AG04450 (cell line): ENCODE measurements at regions not wholly inside any gene's neighbourhood (a gene's known extent, or its start where the extent isn't known, plus 50 kb on each side); places are given as distances from the start of the nearest gene placed in this dataset.

ENCODE experiments used
- CTCF ChIA-PET: fragments of 300-600, 350-600 bp; formaldehyde crosslinking; extraction: SDS; loops from one replicate; lab custom pipeline; 2022; ENCODE audit warnings: antibody characterized with exemption, inconsistent platforms; lab: Charles Lee
- POLR2A ChIA-PET: fragments of 350-600 bp; formaldehyde crosslinking; extraction: SDS; loops from one replicate; lab custom pipeline; 2021; ENCODE audit warnings: antibody characterized with exemption, inconsistent platforms; lab: Yijun Ruan, JAX
- DNase-seq: peaks from one replicate; pipeline ENCODE4 v3.0.0-alpha.2; 2011; ENCODE audit warnings: low read depth, low spot score
- H3K27ac ChIP-seq: one replicate; pipeline ENCODE4 v1.5.1; 2012; ENCODE audit warnings: low read depth, low read length, control low read depth
- H3K27me3 ChIP-seq: one replicate; pipeline ENCODE4 v1.6.0; 2012; ENCODE audit warnings: low read length; ENCODE audit not compliant: control insufficient read depth, insufficient read depth
- H3K4me3 ChIP-seq: 2 replicates; pipeline ENCODE4 v1.5.1; 2011; ENCODE audit warnings: mild to moderate bottlenecking, low read depth, low read length, control low read depth
- H3K9me3 ChIP-seq: 2 replicates; pipeline ENCODE4 v1.5.1; 2012; ENCODE audit warnings: low read length; ENCODE audit not compliant: control insufficient read depth, insufficient read depth
- TF ChIP-seq, protein P1 (sequence below): IDR thresholded peaks from 2 replicates; pipeline ENCODE4 v1.5.1; 2011; ENCODE audit warnings: low read depth, low read length, control low read depth, inconsistent platforms

DNA sequence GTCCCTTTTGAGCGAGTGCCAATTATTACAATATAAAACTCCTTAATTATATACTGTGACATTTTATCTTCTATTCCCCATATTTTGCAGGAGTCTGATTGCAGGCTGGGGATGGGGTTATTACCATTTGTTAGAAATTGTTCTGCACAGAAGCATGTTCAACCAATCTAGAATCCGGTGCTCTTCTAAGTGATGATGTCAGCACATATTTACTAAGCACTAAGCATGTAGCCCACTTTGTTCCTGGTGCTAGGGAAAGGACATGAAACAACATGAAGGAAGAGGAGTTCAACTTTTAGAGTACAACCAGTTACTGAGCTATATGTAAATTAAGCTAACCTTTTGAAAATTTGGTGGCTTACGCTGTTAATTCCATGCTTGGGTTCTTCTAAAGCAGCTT is 52.8 kb upstream of the IL1RAPL2 start:
- TF ChIP-seq, protein P1, sequence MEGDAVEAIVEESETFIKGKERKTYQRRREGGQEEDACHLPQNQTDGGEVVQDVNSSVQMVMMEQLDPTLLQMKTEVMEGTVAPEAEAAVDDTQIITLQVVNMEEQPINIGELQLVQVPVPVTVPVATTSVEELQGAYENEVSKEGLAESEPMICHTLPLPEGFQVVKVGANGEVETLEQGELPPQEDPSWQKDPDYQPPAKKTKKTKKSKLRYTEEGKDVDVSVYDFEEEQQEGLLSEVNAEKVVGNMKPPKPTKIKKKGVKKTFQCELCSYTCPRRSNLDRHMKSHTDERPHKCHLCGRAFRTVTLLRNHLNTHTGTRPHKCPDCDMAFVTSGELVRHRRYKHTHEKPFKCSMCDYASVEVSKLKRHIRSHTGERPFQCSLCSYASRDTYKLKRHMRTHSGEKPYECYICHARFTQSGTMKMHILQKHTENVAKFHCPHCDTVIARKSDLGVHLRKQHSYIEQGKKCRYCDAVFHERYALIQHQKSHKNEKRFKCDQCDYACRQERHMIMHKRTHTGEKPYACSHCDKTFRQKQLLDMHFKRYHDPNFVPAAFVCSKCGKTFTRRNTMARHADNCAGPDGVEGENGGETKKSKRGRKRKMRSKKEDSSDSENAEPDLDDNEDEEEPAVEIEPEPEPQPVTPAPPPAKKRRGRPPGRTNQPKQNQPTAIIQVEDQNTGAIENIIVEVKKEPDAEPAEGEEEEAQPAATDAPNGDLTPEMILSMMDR, result no peak
- Histone ChIP-seq H3K9me3 (no peaks in the 10 kb centered on the region), H3K27me3 (no peaks in the 10 kb centered on the region), H3K27ac (no peak overlapping the region), H3K4me3 (no peak overlapping the region)
- no peak for DNase-seq
- POLR2A ChIA-PET, result no interaction called here
- CTCF ChIA-PET, result no interaction called here

DNA sequence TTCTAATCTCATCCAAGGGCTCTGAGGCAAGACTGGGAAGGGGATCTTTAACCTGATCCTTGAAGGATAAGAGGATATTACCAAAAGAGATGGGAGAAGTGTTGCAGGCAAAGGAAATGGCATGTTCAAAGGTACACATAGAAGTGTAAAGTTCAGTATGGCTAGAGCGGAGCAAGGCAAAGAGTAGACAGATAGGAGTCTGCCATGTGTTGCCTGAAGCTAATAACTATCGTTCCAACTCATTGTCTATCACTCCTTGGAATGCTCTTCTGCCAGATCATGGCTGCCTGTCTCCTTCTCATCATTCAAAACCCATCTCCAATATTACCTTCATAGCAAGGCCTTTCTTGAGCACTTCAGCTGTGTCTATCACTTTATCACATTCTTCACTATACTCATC is 55.2 kb upstream of the IL1RAPL2 start:
- ChIA-PET CTCF (no interaction called here), POLR2A (no interaction called here)
- DNase-seq, result no peak
- TF ChIP-seq, protein P1, result no peak
- no peak overlapping the region for H3K4me3 ChIP-seq
- no peaks in the 10 kb centered on the region for H3K27me3 ChIP-seq
- no peaks in the 10 kb centered on the region for H3K9me3 ChIP-seq
- H3K27ac ChIP-seq, result no peak overlapping the region

DNA sequence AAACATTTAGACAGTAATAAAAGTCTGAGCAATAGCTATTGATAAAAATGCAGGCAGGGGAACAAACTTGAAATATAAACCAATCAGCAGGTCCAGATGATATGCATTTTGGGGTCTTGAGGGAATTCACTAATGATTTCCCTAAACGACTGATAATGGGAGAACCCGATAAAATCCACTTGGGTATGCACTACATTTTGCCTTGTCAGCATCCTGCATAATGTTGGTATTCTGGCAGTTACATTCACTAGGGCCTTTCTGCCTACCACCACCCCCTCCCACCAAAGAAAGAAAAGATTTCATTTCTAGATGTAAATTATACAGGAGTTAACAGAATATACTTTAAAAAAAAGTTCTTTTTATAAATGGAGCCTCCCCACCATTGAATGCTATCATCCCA is 63.5 kb upstream of the IL1RAPL2 start:
- no peak for DNase-seq
- Histone ChIP-seq H3K4me3 (no peak overlapping the region), H3K27me3 (no peaks in the 10 kb centered on the region), H3K27ac (no peak overlapping the region), H3K9me3 (no peaks in the 10 kb centered on the region)
- POLR2A ChIA-PET, result no interaction called here
- CTCF ChIA-PET, result no interaction called here
- TF ChIP-seq, protein P1, result no peak

DNA sequence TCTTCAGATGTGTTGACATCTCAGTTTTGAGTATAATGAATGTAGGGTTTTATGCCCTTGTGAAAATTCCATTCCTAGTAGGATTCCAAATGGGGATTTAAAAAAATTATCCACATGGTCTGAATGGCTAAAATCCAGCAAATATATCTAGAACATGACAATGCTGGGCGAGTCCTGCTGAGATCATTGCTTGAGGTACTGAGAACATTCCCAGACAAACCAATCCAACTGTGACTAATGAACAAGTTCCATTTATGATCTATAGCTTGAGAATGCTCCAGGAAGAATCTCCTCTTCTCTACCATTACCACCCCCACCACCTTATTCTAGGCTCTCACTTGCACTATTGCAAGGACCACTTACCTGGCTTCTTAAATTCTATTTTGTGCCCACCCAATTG is 77.2 kb upstream of the IL1RAPL2 start:
- H3K27ac ChIP-seq, result no peak overlapping the region
- TF ChIP-seq, protein P1, result no peak
- H3K9me3 ChIP-seq, result no peaks in the 10 kb centered on the region
- ChIA-PET CTCF (no interaction called here), POLR2A (no interaction called here)
- DNase-seq, result no peak
- H3K27me3 ChIP-seq, result no peaks in the 10 kb centered on the region
- no peak overlapping the region for H3K4me3 ChIP-seq

DNA sequence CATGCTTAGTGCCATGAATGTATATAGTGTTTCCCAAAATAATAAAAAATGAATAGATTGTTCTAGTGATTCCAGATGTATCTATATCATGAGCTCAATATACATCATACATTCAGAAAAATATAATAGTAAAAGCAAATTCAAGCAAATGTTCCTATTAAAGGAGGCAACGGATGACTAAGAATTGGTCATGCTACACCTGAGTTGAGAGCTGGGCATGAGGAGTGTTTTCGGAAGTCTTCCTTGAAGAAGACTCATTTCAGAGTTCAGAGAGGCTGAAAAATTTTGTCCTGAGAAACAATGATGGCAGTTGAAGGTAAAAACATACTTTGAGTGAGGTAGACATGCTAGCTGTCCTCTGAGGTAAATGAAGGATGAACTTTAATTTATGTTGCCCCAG is 79.3 kb upstream of the IL1RAPL2 start:
- ChIA-PET CTCF (no interaction called here), POLR2A (no interaction called here)
- Histone ChIP-seq H3K27me3 (no peaks in the 10 kb centered on the region), H3K27ac (no peak overlapping the region), H3K4me3 (no peak overlapping the region), H3K9me3 (no peaks in the 10 kb centered on the region)
- TF ChIP-seq, protein P1, result no peak
- no peak for DNase-seq
